HCT116 (cell line): ENCODE measurements at regions not wholly inside any gene's neighbourhood (a gene's known extent, or its start where the extent isn't known, plus 50 kb on each side); places are given as distances from the start of the nearest gene placed in this dataset.

Source experiments
- ATAC-seq: fragments of 200-7000 bp; cut with Tn5 transposase; 2 replicates; pipeline ENCODE4 v1.9.1; 2020; ENCODE audit warnings: mild to moderate bottlenecking, moderate library complexity
- BruUV-seq: library from RNA; stranded (reverse); fragments of 400-500 nt; replicated peaks from 2 replicates; lab custom pipeline; 2021; lab: Mats Ljungman, UMichigan
- CTCF ChIA-PET: fragments of 300-600 bp; sonication (Branson Sonifier 250); formaldehyde crosslinking; loops from one replicate; lab custom pipeline; 2021; ENCODE audit warnings: antibody characterized with exemption; lab: Charles Lee
- POLR2A ChIA-PET: fragments of 300-600, 350-600 bp; sonication (Branson Sonifier 250); formaldehyde crosslinking; loops from one replicate; lab custom pipeline; 2021; ENCODE audit warnings: antibody characterized with exemption; lab: Charles Lee
- RAD21 ChIA-PET, 2 experiments: fragments of 300-600 bp; sonication (Branson Sonifier 250); formaldehyde crosslinking; loops; one replicate each; lab custom pipeline; 2023; ENCODE audit warnings: low total read pairs in 2 of 2; ENCODE audit not compliant: uncharacterized antibody in 2 of 2, unreplicated experiment in 2 of 2, low non-redundant PET in 1 of 2; lab: Charles Lee
- DNase-seq: peaks from one replicate; pipeline ENCODE4 v3.0.0-alpha.2; 2010; ENCODE audit warnings: low read depth, low spot score
- H2AFZ ChIP-seq: fragments of 200-600 bp; shearing (Covaris generic), sonication (generic); 2 replicates; pipeline ENCODE4 v1.6.1; 2017; ENCODE audit warnings: low read depth, mixed run types, mixed read lengths, antibody characterized with exemption, low read length; ENCODE audit not compliant: poor library complexity, severe bottlenecking
- H3K27ac ChIP-seq: 2 replicates; pipeline ENCODE4 v1.5.1; 2012; ENCODE audit warnings: low read depth, low read length
- H3K27me3 ChIP-seq: fragments of 200-600 bp; sonication (generic); 2 replicates; pipeline ENCODE4 v1.6.1; 2016; ENCODE audit warnings: mixed run types, low read length, mixed read lengths; ENCODE audit not compliant: insufficient read depth
- H3K36me3 ChIP-seq, 2 experiments: fragments of 200-500 bp in 1 of 2; fragments of 200-600 bp in 1 of 2; sonication (Bioruptor generic) in 1 of 2; sonication (generic) in 1 of 2; 2 replicates each; pipeline versions ENCODE4 v1.5.1 to v1.6.1; 2014 to 2016; ENCODE audit warnings: low read length in 2 of 2, inconsistent platforms in 1 of 2, mixed read lengths in 1 of 2, mixed run types in 1 of 2; ENCODE audit not compliant: insufficient read depth in 2 of 2, control insufficient read depth in 1 of 2
- H3K4me1 ChIP-seq, 2 experiments: fragments of 200-600 bp in 1 of 2; sonication (generic) in 1 of 2; 2 replicates each; pipeline versions ENCODE4 v1.5.1 to v1.6.1; 2012 to 2017; ENCODE audit warnings: low read length in 2 of 2, inconsistent platforms in 1 of 2, mild to moderate bottlenecking in 1 of 2, mixed read lengths in 1 of 2, mixed run types in 1 of 2, moderate library complexity in 1 of 2; ENCODE audit not compliant: insufficient read depth in 2 of 2, control insufficient read depth in 1 of 2
- H3K4me2 ChIP-seq: fragments of 200-600 bp; sonication (generic); 2 replicates; pipeline ENCODE4 v1.6.1; 2017; ENCODE audit warnings: mixed run types, low read length, mixed read lengths
- H3K4me3 ChIP-seq, 2 experiments: fragments of 200-600 bp in 1 of 2; sonication (generic) in 1 of 2; replicated peaks in 1 of 2; 2 replicates each; pipeline ENCODE4 v1.5.1; 2011 to 2016; ENCODE audit warnings: low read length in 2 of 2, control low read depth in 1 of 2, low read depth in 1 of 2, mild to moderate bottlenecking in 1 of 2, mixed read lengths in 1 of 2, mixed run types in 1 of 2
- H3K79me2 ChIP-seq: fragments of 200-600 bp; sonication (generic); 2 replicates; pipeline ENCODE4 v1.6.1; 2017; ENCODE audit warnings: mild to moderate bottlenecking, mixed run types, low read length, moderate library complexity, mixed read lengths; ENCODE audit not compliant: insufficient read depth
- H3K9ac ChIP-seq: fragments of 200-600 bp; sonication (generic); 2 replicates; pipeline ENCODE4 v1.6.1; 2016; ENCODE audit warnings: low read length, mixed read lengths
- H3K9me2 ChIP-seq: fragments of 200-600 bp; sonication (generic), shearing (Covaris generic); 2 replicates; pipeline ENCODE4 v1.6.1; 2017; ENCODE audit warnings: mixed run types, mild to moderate bottlenecking, moderate library complexity; ENCODE audit not compliant: insufficient read depth
- H3K9me3 ChIP-seq, 2 experiments: fragments of 200-500 bp in 1 of 2; fragments of 200-600 bp in 1 of 2; sonication (Bioruptor generic) in 1 of 2; sonication (generic) in 1 of 2; 2 replicates each; pipeline ENCODE4 v1.6.1; 2014 to 2017; ENCODE audit warnings: low read length in 2 of 2, mixed read lengths in 2 of 2, inconsistent platforms in 1 of 2, low read depth in 1 of 2, mild to moderate bottlenecking in 1 of 2, mixed run types in 1 of 2, moderate library complexity in 1 of 2; ENCODE audit not compliant: control insufficient read depth in 1 of 2, insufficient read depth in 1 of 2
- H4K20me1 ChIP-seq: fragments of 200-600 bp; sonication (generic), shearing (Covaris generic); 2 replicates; pipeline ENCODE4 v1.6.1; 2017; ENCODE audit warnings: mixed run types, mild to moderate bottlenecking, moderate library complexity; ENCODE audit not compliant: insufficient read depth
- ATF3 ChIP-seq: IDR thresholded peaks from 2 replicates; pipeline ENCODE4 v1.6.1; 2012
- CBX3 ChIP-seq: IDR thresholded peaks from 2 replicates; pipeline ENCODE4 v1.6.1; 2012; ENCODE audit warnings: low read depth
- CEBPB ChIP-seq: IDR thresholded peaks from 2 replicates; pipeline ENCODE4 v1.6.1; 2012; ENCODE audit warnings: low read depth
- CTCF ChIP-seq, 3 experiments: fragments of 200-600 bp in 1 of 3; sonication (generic) in 1 of 3; IDR thresholded peaks in 2 of 3; conservative IDR thresholded peaks in 1 of 3; 2 replicates each; pipeline ENCODE4 v1.5.1; 2012 to 2017; ENCODE audit warnings: low read depth in 2 of 3, low read length in 2 of 3, antibody characterized with exemption in 1 of 3, borderline replicate concordance in 1 of 3, control low read depth in 1 of 3, mild to moderate bottlenecking in 1 of 3, mixed read lengths in 1 of 3, mixed run types in 1 of 3, moderate library complexity in 1 of 3; ENCODE audit not compliant: insufficient read depth in 1 of 3
- EGR1 ChIP-seq: IDR thresholded peaks from 2 replicates; pipeline ENCODE4 v1.6.1; 2012; ENCODE audit warnings: low read depth
- ELF1 ChIP-seq: IDR thresholded peaks from 2 replicates; pipeline ENCODE4 v1.6.1; 2012; ENCODE audit warnings: low read depth, borderline replicate concordance
- EZH2 ChIP-seq: fragments of 200-600 bp; sonication (generic); IDR thresholded peaks from 2 replicates; pipeline ENCODE4 v1.6.1; 2017; ENCODE audit warnings: antibody characterized with exemption, mixed run types
- EZH2phosphoT487 ChIP-seq: fragments of 200-600 bp; IDR thresholded peaks from 2 replicates; pipeline ENCODE4 v1.6.1; 2018; ENCODE audit warnings: antibody characterized with exemption, borderline replicate concordance
- FOSL1 ChIP-seq: IDR thresholded peaks from 2 replicates; pipeline ENCODE4 v1.6.1; 2012; ENCODE audit warnings: low read depth
- MAX ChIP-seq: IDR thresholded peaks from 2 replicates; pipeline ENCODE4 v1.6.1; 2012
- SIN3A ChIP-seq: IDR thresholded peaks from 2 replicates; pipeline ENCODE4 v1.6.1; 2012; ENCODE audit warnings: low read depth
- SP1 ChIP-seq: IDR thresholded peaks from 2 replicates; pipeline ENCODE4 v1.6.1; 2012; ENCODE audit warnings: low read depth
- YY1 ChIP-seq: IDR thresholded peaks from 2 replicates; pipeline ENCODE4 v1.6.1; 2011; ENCODE audit warnings: low read length, low read depth, moderate library complexity, mild to moderate bottlenecking; ENCODE audit not compliant: insufficient replicate concordance; ENCODE audit errors: extremely low read depth
- ZBTB33 ChIP-seq: IDR thresholded peaks from 2 replicates; pipeline ENCODE4 v1.6.1; 2011; ENCODE audit warnings: mild to moderate bottlenecking, low read length, moderate library complexity; ENCODE audit not compliant: insufficient replicate concordance; ENCODE audit errors: extremely low read depth
- ZFX ChIP-seq: fragments of 450-650 bp; IDR thresholded peaks from 2 replicates; pipeline ENCODE4 v1.6.1; 2017
- intact Hi-C: fragments of 100-400 bp; cut with micrococcal nuclease; formaldehyde crosslinking; loops from 2 replicates; pipeline ENCODE4 v1.10.0; 2022

GRCh38 chr5:136518174-136518573 lies 152.8 kb upstream of the TRPC7 start:
- TF ChIP-seq SP1: no peak
- TF ChIP-seq, all 23 proteins: peak for 0
- H3K9me2 ChIP-seq: no peaks in the 10 kb centered on the region
- RAD21 ChIA-PET: no interaction called here
- no peaks in the 10 kb centered on the region for H3K79me2 ChIP-seq
- no TSS peak for BruUV-seq
- no peak overlapping the region for H3K4me3 ChIP-seq
- H3K9me3 ChIP-seq: no peaks in the 10 kb centered on the region
- intact Hi-C loops: no loop called here
- CTCF ChIA-PET: no interaction called here
- H3K9ac ChIP-seq: no peak overlapping the region
- H2AFZ ChIP-seq: no peak overlapping the region
- peaks cover 20% of the 10 kb centered on the region for H3K27me3 ChIP-seq
- POLR2A ChIA-PET: interaction anchor here (0.6 kb wide), 1 partner anchor 275 kb away, joined by 7 read pairs; no protein-coding TSS in a partner anchor
- no peak overlapping the region for H3K27ac ChIP-seq
- no peaks in the 10 kb centered on the region for H4K20me1 ChIP-seq
- ATAC-seq: no peak
- H3K4me1 ChIP-seq: no peaks in the 10 kb centered on the region
- DNase-seq: no peak
- H3K36me3 ChIP-seq: no peaks in the 10 kb centered on the region
- H3K4me2 ChIP-seq: no peak overlapping the region

GRCh38 chr5:136517755-136518154 lies 152.4 kb upstream of the TRPC7 start:
- peaks cover 20% of the 10 kb centered on the region for H3K27me3 ChIP-seq
- ATAC-seq (no peak), DNase-seq (no peak)
- H3K9me2 ChIP-seq: no peaks in the 10 kb centered on the region
- H3K9me3 ChIP-seq: no peaks in the 10 kb centered on the region
- BruUV-seq: no TSS peak
- H4K20me1 ChIP-seq: no peaks in the 10 kb centered on the region
- ChIA-PET POLR2A (interaction anchor here (0.6 kb wide), 1 partner anchor 275 kb away, joined by 7 read pairs; no protein-coding TSS in a partner anchor), RAD21 (no interaction called here), CTCF (no interaction called here)
- H3K4me2 ChIP-seq: no peak overlapping the region
- H3K4me1 ChIP-seq: no peaks in the 10 kb centered on the region
- no peaks in the 10 kb centered on the region for H3K79me2 ChIP-seq
- H2AFZ ChIP-seq: no peak overlapping the region
- H3K36me3 ChIP-seq: no peaks in the 10 kb centered on the region
- H3K4me3 ChIP-seq: no peak overlapping the region
- no peak overlapping the region for H3K27ac ChIP-seq
- intact Hi-C loops: no loop called here
- H3K9ac ChIP-seq: no peak overlapping the region
- TF ChIP-seq ELF1 (no peak), MAX (no peak), CBX3 (no peak), ZFX (no peak), CTCF (IDR thresholded peaks at IDR 0.05 in 2 of 3, conservative IDR thresholded peaks at IDR 0.05 in 1 of 3; ENCODE audit: borderline replicate concordance in 1 of 3, insufficient read depth in 1 of 3, low read depth in 2 of 3, low read length in 2 of 3) (no peak), EZH2 (no peak), FOSL1 (no peak), CEBPB (no peak), EZH2phosphoT487 (no peak), YY1 (no peak), EGR1 (no peak), SIN3A (no peak), ATF3 (no peak), ZBTB33 (no peak)
